HG02884 (cell line): ENCODE measurements at regions not wholly inside any gene's neighbourhood (a gene's known extent, or its start where the extent isn't known, plus 50 kb on each side); places are given as distances from the start of the nearest gene placed in this dataset.
A peak's percentile ranks its signal among the peaks of the same experiment; 100 is the strongest.
"Not testable (repeated sequence)": the region's sequence is repeated elsewhere in the genome, so short reads cannot be mapped to it uniquely, and the experiment has no call there.

ENCODE experiments used
- ATAC-seq: cut with Tn5 transposase; IDR thresholded peaks from one replicate; pipeline ENCODE4 v1.9.1; 2021; ENCODE audit warnings: mild to moderate bottlenecking, moderate library complexity; ENCODE audit not compliant: unreplicated experiment

- ATAC-seq, result no peak
Observed at GRCh38 chr5:92548346-92548745, 1032.7 kb downstream of the NR2F1-AS1 start.

GRCh38 chr5:92544596-92544995 is 1036.4 kb downstream of the NR2F1-AS1 start:
- ATAC-seq, result no peak

- ATAC-seq, result no peak
Observed at GRCh38 chr5:92544036-92544435, 1037.0 kb downstream of the NR2F1-AS1 start.

GRCh38 chr5:92543201-92543600 is 1037.8 kb downstream of the NR2F1-AS1 start:
- ATAC-seq, result no peak

- not testable (repeated sequence) for ATAC-seq
Observed at GRCh38 chr5:92542017-92542416, 1039.0 kb downstream of the NR2F1-AS1 start.

- peak; percentile 92 for ATAC-seq
Observed at GRCh38 chr5:92527311-92528078, 1053.5 kb downstream of the NR2F1-AS1 start.

- ATAC-seq, result no peak
Observed at GRCh38 chr5:92525131-92525530, 1055.9 kb downstream of the NR2F1-AS1 start.

GRCh38 chr5:92519811-92520632 is 1061.0 kb downstream of the NR2F1-AS1 start:
- no peak for ATAC-seq

GRCh38 chr5:92518318-92518904 is 1062.6 kb downstream of the NR2F1-AS1 start:
- peak; percentile 99 for ATAC-seq

- no peak for ATAC-seq
Observed at GRCh38 chr5:92514896-92515295, 1066.1 kb downstream of the NR2F1-AS1 start.

GRCh38 chr5:92513067-92513466 is 1068.0 kb downstream of the NR2F1-AS1 start:
- no peak for ATAC-seq

GRCh38 chr5:92508271-92508670 is 1072.7 kb downstream of the NR2F1-AS1 start:
- ATAC-seq, result no peak

- peak; percentile 49 for ATAC-seq
Observed at GRCh38 chr5:92505925-92506324, 1075.1 kb downstream of the NR2F1-AS1 start.

GRCh38 chr5:92505145-92505544 is 1075.9 kb downstream of the NR2F1-AS1 start:
- no peak for ATAC-seq

- no peak for ATAC-seq
Observed at GRCh38 chr5:92504346-92504745, 1076.7 kb downstream of the NR2F1-AS1 start.

- no peak for ATAC-seq
Observed at GRCh38 chr5:92500752-92501151, 1080.3 kb downstream of the NR2F1-AS1 start.

GRCh38 chr5:92496545-92496944 is 1084.5 kb downstream of the NR2F1-AS1 start:
- ATAC-seq, result no peak

- ATAC-seq, result no peak
Observed at GRCh38 chr5:92494508-92494907, 1086.5 kb downstream of the NR2F1-AS1 start.

- ATAC-seq, result no peak
Observed at GRCh38 chr5:92492908-92493307, 1088.1 kb downstream of the NR2F1-AS1 start.

- no peak for ATAC-seq
Observed at GRCh38 chr5:92484484-92484883, 1096.5 kb downstream of the NR2F1-AS1 start.

GRCh38 chr5:92472981-92473566 is 1090.0 kb upstream of the ARRDC3 start:
- no peak for ATAC-seq
